Tibial artery (tissue), 4 donors: ENCODE measurements at regions not wholly inside any gene's neighbourhood (a gene's known extent, or its start where the extent isn't known, plus 50 kb on each side); places are given as distances from the start of the nearest gene placed in this dataset.

Experiments used
- DNase-seq, 2 donors: peaks; one replicate each; pipeline ENCODE4 v3.0.0-alpha.2; 2019
- H3K27ac ChIP-seq, 2 donors: fragments of 200-600 bp; sonication (generic) in 1 of 2; 1 replicate in 1 of 2; 2 replicates in 1 of 2; pipeline ENCODE4 v1.5.1; 2018 to 2019; ENCODE audit warnings: mild to moderate bottlenecking in 1 of 2
- H3K27me3 ChIP-seq, 2 donors: fragments of 200-600 bp; sonication (generic) in 1 of 2; one replicate each; pipeline versions ENCODE4 v1.5.1 to v1.6.0; 2016 to 2019
- H3K36me3 ChIP-seq, 3 donors: fragments of 200-600 bp; sonication (generic) in 2 of 3; one replicate each; pipeline ENCODE4 v1.5.1; 2016 to 2019; ENCODE audit warnings: mild to moderate bottlenecking in 2 of 3
- H3K4me1 ChIP-seq, 4 donors: fragments of 200-600 bp; sonication (generic) in 2 of 4; 1 replicate in 3 of 4; 2 replicates in 1 of 4; pipeline ENCODE4 v1.5.1; 2016 to 2019
- H3K4me3 ChIP-seq, 2 donors: fragments of 200-600 bp; sonication (generic) in 1 of 2; 1 replicate in 1 of 2; 2 replicates in 1 of 2; pipeline ENCODE4 v1.5.1; 2018 to 2019; ENCODE audit warnings: mild to moderate bottlenecking in 2 of 2
- H3K9me3 ChIP-seq, 3 donors: fragments of 200-600 bp; sonication (generic) in 1 of 3; one replicate each; pipeline ENCODE4 v1.5.1; 2016 to 2019
- CTCF ChIP-seq, 2 experiments: fragments of 200-600 bp in 1 of 2; fragments of 450-650 bp in 1 of 2; IDR thresholded peaks; one replicate each; pipeline ENCODE4 v1.5.1; 2017 to 2019; ENCODE audit warnings: antibody characterized with exemption in 2 of 2, mild to moderate bottlenecking in 1 of 2, moderate library complexity in 1 of 2
- intact Hi-C: fragments of 100-400 bp; cut with DNase I; formaldehyde crosslinking; loops from one replicate; pipeline ENCODE4 v1.15.0; 2023; ENCODE audit warnings: low total_unique reads

DNA sequence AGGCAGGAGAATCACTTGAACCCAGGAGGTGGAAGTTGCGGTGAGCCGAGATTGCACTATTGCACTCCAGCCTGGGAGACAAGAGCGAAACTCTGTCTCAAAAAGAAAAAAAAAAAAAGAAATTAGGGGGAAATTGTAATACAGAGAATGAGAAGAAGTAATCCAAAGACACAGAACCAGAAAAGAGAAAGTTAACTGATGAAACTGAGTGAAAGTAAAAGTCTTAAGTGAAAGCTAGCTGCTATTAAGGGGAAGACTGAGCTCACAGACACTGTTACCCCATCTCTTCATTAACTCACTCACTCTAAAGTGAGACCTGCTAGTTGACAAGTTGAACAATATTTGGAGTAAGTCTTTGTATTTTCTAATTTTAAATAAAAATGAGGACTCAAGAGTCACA lies 763.0 kb upstream of the PCDH10 start:
- H3K9me3 ChIP-seq = no peaks in the 10 kb centered on the region
- intact Hi-C loops = no loop called here
- H3K36me3 ChIP-seq = no peaks in the 10 kb centered on the region
- TF ChIP-seq CTCF (IDR thresholded peaks at IDR 0.05) = no peak
- no peaks in the 10 kb centered on the region for H3K4me1 ChIP-seq
- DNase-seq = no peak
- H3K4me3 ChIP-seq = no peak overlapping the region
- H3K27ac ChIP-seq = no peak overlapping the region
- H3K27me3 ChIP-seq = no peaks in the 10 kb centered on the region

DNA sequence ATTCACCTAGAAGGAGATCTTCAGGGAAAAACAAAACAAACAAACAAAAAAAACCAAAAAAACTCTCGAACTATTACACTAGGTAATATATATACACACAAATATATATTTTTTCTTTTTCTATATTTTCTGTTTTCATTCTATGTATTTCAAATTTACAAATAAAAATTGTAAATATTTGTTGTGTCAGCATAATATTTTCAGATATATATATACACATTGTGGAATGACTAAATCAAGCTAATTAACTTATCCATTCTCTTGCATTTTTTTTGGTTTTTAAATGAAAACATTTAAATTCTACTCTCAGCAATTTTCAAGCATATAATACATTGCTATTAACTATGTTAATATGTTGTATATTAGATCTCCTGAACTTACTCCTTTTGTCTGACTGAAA lies 762.0 kb upstream of the PCDH10 start:
- no peak for DNase-seq
- intact Hi-C loops = no loop called here
- Histone ChIP-seq H3K27ac (no peak overlapping the region), H3K27me3 (no peaks in the 10 kb centered on the region), H3K9me3 (no peaks in the 10 kb centered on the region), H3K4me3 (no peak overlapping the region), H3K36me3 (no peaks in the 10 kb centered on the region), H3K4me1 (no peaks in the 10 kb centered on the region)
- no peak for TF ChIP-seq CTCF (IDR thresholded peaks at IDR 0.05)

DNA sequence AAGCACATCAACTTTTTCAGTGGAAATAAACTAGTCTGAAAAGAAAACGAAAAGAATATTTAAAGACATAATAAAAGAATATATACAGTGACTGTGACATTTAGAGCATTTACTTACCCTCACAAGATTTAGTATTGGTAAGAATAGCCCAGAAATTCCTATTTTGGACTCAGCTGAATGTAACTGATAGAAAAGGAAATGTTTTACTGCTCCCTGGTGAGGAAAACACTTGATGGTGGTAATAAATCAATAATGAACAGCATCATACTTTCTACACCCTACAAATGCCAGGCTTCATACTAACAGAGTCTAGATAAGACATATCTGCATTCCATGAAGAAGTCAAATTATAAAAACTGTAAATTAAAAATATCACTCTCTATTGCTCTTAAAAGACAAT lies 753.5 kb upstream of the PCDH10 start:
- Histone ChIP-seq H3K9me3 (no peaks in the 10 kb centered on the region), H3K4me1 (no peaks in the 10 kb centered on the region), H3K4me3 (no peak overlapping the region), H3K36me3 (no peaks in the 10 kb centered on the region), H3K27ac (no peak overlapping the region), H3K27me3 (no peaks in the 10 kb centered on the region)
- TF ChIP-seq CTCF (IDR thresholded peaks at IDR 0.05) = no peak
- intact Hi-C loops = no loop called here
- no peak for DNase-seq

- Histone ChIP-seq H3K4me3 (no peak overlapping the region), H3K4me1 (no peaks in the 10 kb centered on the region), H3K36me3 (no peaks in the 10 kb centered on the region), H3K27ac (no peak overlapping the region), H3K9me3 (no peaks in the 10 kb centered on the region), H3K27me3 (no peaks in the 10 kb centered on the region)
- no peak for TF ChIP-seq CTCF (IDR thresholded peaks at IDR 0.05)
- intact Hi-C loops = no loop called here
- DNase-seq = no peak
Observed at GRCh38 chr4:132396636-132397035, 752.5 kb upstream of the PCDH10 start.

GRCh38 chr4:132417220-132417619 lies 731.9 kb upstream of the PCDH10 start:
- Histone ChIP-seq H3K4me3 (no peak overlapping the region), H3K36me3 (no peaks in the 10 kb centered on the region), H3K9me3 (no peaks in the 10 kb centered on the region), H3K4me1 (no peaks in the 10 kb centered on the region), H3K27ac (no peak overlapping the region), H3K27me3 (no peaks in the 10 kb centered on the region)
- intact Hi-C loops = no loop called here
- TF ChIP-seq CTCF (IDR thresholded peaks at IDR 0.05) = no peak
- DNase-seq = no peak

- no peak for DNase-seq
- Histone ChIP-seq H3K4me1 (no peaks in the 10 kb centered on the region), H3K9me3 (no peaks in the 10 kb centered on the region), H3K27ac (no peak overlapping the region), H3K4me3 (no peak overlapping the region), H3K36me3 (no peaks in the 10 kb centered on the region), H3K27me3 (no peaks in the 10 kb centered on the region)
- intact Hi-C loops = no loop called here
- no peak for TF ChIP-seq CTCF (IDR thresholded peaks at IDR 0.05)
Observed at GRCh38 chr4:132427125-132427524, 722.0 kb upstream of the PCDH10 start.
